ENCODE measurements at regions not wholly inside any gene's neighbourhood (a gene's known extent, or its start where the extent isn't known, plus 50 kb on each side); places are given as distances from the start of the nearest gene placed in this dataset.

GRCh38 chr6:71038711-71039344, 82.0 kb upstream of the B3GAT2 start:
- TF ChIP-seq FOXA1 (IDR thresholded peaks at IDR 0.05) = no peak
- no peak for TF ChIP-seq SP1 (IDR thresholded peaks at IDR 0.05)
- TF ChIP-seq HDGF (IDR thresholded peaks at IDR 0.05; ENCODE audit: borderline replicate concordance) = no peak
- TF ChIP-seq ELF4 (IDR thresholded peaks at IDR 0.05) = no peak
- no peak for TF ChIP-seq NFRKB (IDR thresholded peaks at IDR 0.05)
- no peak for TF ChIP-seq FOXM1 (IDR thresholded peaks at IDR 0.05; ENCODE audit: borderline replicate concordance)
- no peak for TF ChIP-seq FOXK2 (IDR thresholded peaks at IDR 0.05)
- no peak for TF ChIP-seq CTBP1 (IDR thresholded peaks at IDR 0.05; ENCODE audit: borderline replicate concordance)
- TF ChIP-seq TARDBP (IDR thresholded peaks at IDR 0.05) = no peak
- TF ChIP-seq ZNF384 (IDR thresholded peaks at IDR 0.05) = no peak
- no peak for TF ChIP-seq BHLHE40 (IDR thresholded peaks at IDR 0.05; ENCODE audit: borderline replicate concordance)
- TF ChIP-seq LEF1 (IDR thresholded peaks at IDR 0.05; ENCODE audit: borderline replicate concordance) = no peak
- no peak for TF ChIP-seq SUZ12 (IDR thresholded peaks at IDR 0.05)
- no peak for TF ChIP-seq PKNOX1 (IDR thresholded peaks at IDR 0.05)
- no peak for TF ChIP-seq L3MBTL2 (conservative IDR thresholded peaks at IDR 0.05)
- ChIA-PET POLR2A (no interaction called here), CTCF (no interaction called here)

GRCh38 chr6:71040043-71040442, 83.2 kb upstream of the B3GAT2 start:
- ChIA-PET POLR2A (interaction anchor here (1.0 kb wide), 1 partner anchor 10 kb away, joined by 3 read pairs; no protein-coding TSS in a partner anchor), CTCF (no interaction called here)
- TF ChIP-seq PKNOX1 (IDR thresholded peaks at IDR 0.05) = no peak
- DNase-seq (ENCODE audit: extremely low spot score) = no peak

More at GRCh38 chr6:71038711-71039344, 82.0 kb upstream of the B3GAT2 start:
- peak; percentile 32 for DNase-seq (ENCODE audit: extremely low spot score)

DNA sequence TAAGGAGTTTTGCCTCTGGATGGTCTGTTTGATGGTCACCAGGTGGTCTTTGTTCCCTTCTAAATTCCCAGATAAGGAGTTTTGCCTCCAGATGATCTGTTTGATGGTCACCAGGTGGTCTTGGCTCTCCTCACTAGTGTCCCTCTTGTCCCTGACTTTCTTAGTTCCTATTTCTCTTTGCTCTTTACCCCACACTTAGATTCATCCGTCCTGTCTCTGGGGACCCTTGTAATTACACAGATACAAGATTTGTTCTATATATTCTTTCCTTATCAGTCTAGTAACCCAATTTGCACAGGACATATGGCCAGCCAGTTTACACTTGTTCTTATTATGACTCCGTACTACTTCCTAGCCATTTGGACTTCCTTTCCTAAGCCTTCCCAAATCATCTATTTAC, 84.0 kb upstream of the B3GAT2 start:
- TF ChIP-seq ZNF384 (IDR thresholded peaks at IDR 0.05) = no peak
- no peak for TF ChIP-seq NFRKB (IDR thresholded peaks at IDR 0.05)
- no peak for TF ChIP-seq BHLHE40 (IDR thresholded peaks at IDR 0.05; ENCODE audit: borderline replicate concordance)
- TF ChIP-seq FOXK2 (IDR thresholded peaks at IDR 0.05) = no peak
- no peak for TF ChIP-seq L3MBTL2 (conservative IDR thresholded peaks at IDR 0.05)
- no peak for TF ChIP-seq HDGF (IDR thresholded peaks at IDR 0.05; ENCODE audit: borderline replicate concordance)
- TF ChIP-seq PKNOX1 (IDR thresholded peaks at IDR 0.05) = no peak
- TF ChIP-seq ELF4 (IDR thresholded peaks at IDR 0.05) = no peak
- no peak for TF ChIP-seq TARDBP (IDR thresholded peaks at IDR 0.05)
- DNase-seq (ENCODE audit: extremely low spot score) = no peak
- ChIA-PET CTCF (no interaction called here), POLR2A (no interaction called here)

DNA sequence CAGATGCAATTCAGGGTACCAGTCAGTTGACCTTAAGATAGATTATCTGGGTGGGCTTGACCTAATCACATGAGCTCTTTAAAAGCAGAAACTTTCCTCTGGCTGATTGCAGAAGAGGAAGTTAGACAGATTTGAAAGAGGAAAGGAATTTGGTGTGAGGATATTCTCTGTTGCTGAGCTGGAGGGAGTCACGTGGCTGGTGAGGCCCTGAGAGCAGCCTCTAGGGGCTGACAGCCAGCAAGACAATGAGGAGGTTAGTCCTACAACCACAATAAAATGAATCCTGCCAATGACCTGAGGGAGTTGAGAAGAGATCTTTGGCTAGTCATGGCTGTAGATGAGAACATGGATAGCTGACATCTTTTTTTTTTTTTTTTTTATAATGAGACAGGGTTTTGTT, 87.0 kb upstream of the B3GAT2 start:
- ChIA-PET CTCF (no interaction called here), POLR2A (no interaction called here)
- peak; percentile 15 for DNase-seq (ENCODE audit: extremely low spot score)
- TF ChIP-seq SUZ12 (IDR thresholded peaks at IDR 0.05) = no peak
- TF ChIP-seq PKNOX1 (IDR thresholded peaks at IDR 0.05) = no peak
- no peak for TF ChIP-seq ZNF384 (IDR thresholded peaks at IDR 0.05)
- TF ChIP-seq FOXA1 (IDR thresholded peaks at IDR 0.05) = no peak
- no peak for TF ChIP-seq FOXK2 (IDR thresholded peaks at IDR 0.05)
- no peak for TF ChIP-seq CTBP1 (IDR thresholded peaks at IDR 0.05; ENCODE audit: borderline replicate concordance)
- no peak for TF ChIP-seq SP1 (IDR thresholded peaks at IDR 0.05)
- TF ChIP-seq HDGF (IDR thresholded peaks at IDR 0.05; ENCODE audit: borderline replicate concordance) = no peak
- TF ChIP-seq BHLHE40 (IDR thresholded peaks at IDR 0.05; ENCODE audit: borderline replicate concordance) = no peak
- no peak for TF ChIP-seq ARNT (IDR thresholded peaks at IDR 0.05)
- TF ChIP-seq ELF4 (IDR thresholded peaks at IDR 0.05) = no peak
- TF ChIP-seq NFRKB (IDR thresholded peaks at IDR 0.05) = no peak
- TF ChIP-seq LEF1 (IDR thresholded peaks at IDR 0.05; ENCODE audit: borderline replicate concordance) = no peak
- TF ChIP-seq TARDBP (IDR thresholded peaks at IDR 0.05) = no peak
- TF ChIP-seq FOXM1 (IDR thresholded peaks at IDR 0.05; ENCODE audit: borderline replicate concordance) = no peak
- TF ChIP-seq L3MBTL2 (conservative IDR thresholded peaks at IDR 0.05) = no peak

DNA sequence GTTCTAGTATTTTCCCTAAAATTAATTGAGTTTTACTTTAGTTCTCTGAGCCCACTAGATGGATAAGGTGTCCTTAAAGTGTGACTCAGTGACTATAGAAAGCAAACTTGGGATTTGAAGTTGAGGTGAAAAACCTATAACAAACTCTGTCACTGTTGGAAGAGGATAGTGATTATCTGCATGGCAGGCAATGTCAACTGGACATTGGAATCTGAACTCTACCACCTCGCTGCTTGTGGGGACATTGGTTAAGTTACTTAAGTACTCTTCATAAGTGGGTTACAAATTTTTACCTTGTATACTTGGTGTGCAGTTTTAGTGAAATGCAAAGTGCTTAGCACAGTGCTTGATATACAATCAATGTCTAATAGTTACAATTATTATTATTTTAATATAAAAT, 87.9 kb upstream of the B3GAT2 start:
- ChIA-PET CTCF (no interaction called here), POLR2A (no interaction called here)
- DNase-seq (ENCODE audit: extremely low spot score) = no peak
- TF ChIP-seq FOXM1 (IDR thresholded peaks at IDR 0.05; ENCODE audit: borderline replicate concordance) = no peak
- no peak for TF ChIP-seq ARNT (IDR thresholded peaks at IDR 0.05)
- TF ChIP-seq ZNF384 (IDR thresholded peaks at IDR 0.05) = no peak
- TF ChIP-seq CTBP1 (IDR thresholded peaks at IDR 0.05; ENCODE audit: borderline replicate concordance) = no peak
- TF ChIP-seq NFRKB (IDR thresholded peaks at IDR 0.05) = no peak
- TF ChIP-seq LEF1 (IDR thresholded peaks at IDR 0.05; ENCODE audit: borderline replicate concordance) = no peak

DNA sequence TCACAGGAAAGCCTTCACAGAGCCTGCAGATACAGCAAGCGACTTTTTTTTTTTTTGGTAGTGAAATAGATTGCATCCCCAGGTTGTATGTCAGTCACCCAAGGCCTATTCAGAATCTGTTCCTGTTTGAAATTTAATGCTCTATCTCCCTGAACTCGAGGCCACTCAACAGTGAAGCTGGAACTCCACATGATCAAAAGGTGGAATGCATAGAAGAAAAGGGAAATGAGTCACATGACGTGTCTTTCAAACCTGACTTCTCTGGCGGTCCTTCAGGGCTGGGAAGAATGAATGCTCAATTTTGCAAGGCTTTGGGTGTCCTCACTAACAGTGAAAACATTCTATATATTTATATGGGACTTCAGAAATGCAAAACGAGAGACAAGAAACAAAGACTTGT, 88.4 kb upstream of the B3GAT2 start:
- POLR2A ChIA-PET = no interaction called here
- CTCF ChIA-PET = no interaction called here
- DNase-seq (ENCODE audit: extremely low spot score) = no peak
- TF ChIP-seq HDGF (IDR thresholded peaks at IDR 0.05; ENCODE audit: borderline replicate concordance) (no peak), SP1 (IDR thresholded peaks at IDR 0.05) (no peak), ARNT (IDR thresholded peaks at IDR 0.05) (no peak), BHLHE40 (IDR thresholded peaks at IDR 0.05; ENCODE audit: borderline replicate concordance) (no peak), NFRKB (IDR thresholded peaks at IDR 0.05) (no peak), SUZ12 (IDR thresholded peaks at IDR 0.05) (no peak), FOXK2 (IDR thresholded peaks at IDR 0.05) (no peak), FOXA1 (IDR thresholded peaks at IDR 0.05) (no peak), FOXM1 (IDR thresholded peaks at IDR 0.05; ENCODE audit: borderline replicate concordance) (no peak)
